Lower lobe of right lung (tissue), 2 donors: ENCODE measurements at regions not wholly inside any gene's neighbourhood (a gene's known extent, or its start where the extent isn't known, plus 50 kb on each side); places are given as distances from the start of the nearest gene placed in this dataset.
A peak's percentile ranks its signal among the peaks of the same experiment; 100 is the strongest.
"Not testable (repeated sequence)": the region's sequence is repeated elsewhere in the genome, so short reads cannot be mapped to it uniquely, and the experiment has no call there.

Source experiments
- ATAC-seq, 2 donors: fragments of 200-7000 bp; cut with Tn5 transposase; one replicate each; pipeline ENCODE4 v1.9.1; 2020 to 2022; ENCODE audit warnings: mild to moderate bottlenecking in 2 of 2, moderate library complexity in 2 of 2
- DNase-seq: peaks from one replicate; pipeline ENCODE4 v3.0.0-alpha.2; 2020
- H3K27ac ChIP-seq: fragments of 200-600 bp; one replicate; pipeline ENCODE4 v1.8.0; 2022
- H3K27me3 ChIP-seq: fragments of 200-600 bp; one replicate; pipeline ENCODE4 v1.8.0; 2022; ENCODE audit warnings: low read depth
- H3K36me3 ChIP-seq: fragments of 200-600 bp; one replicate; pipeline ENCODE4 v1.8.0; 2022; ENCODE audit warnings: mild to moderate bottlenecking
- H3K4me1 ChIP-seq: fragments of 200-600 bp; one replicate; pipeline ENCODE4 v1.8.0; 2022
- H3K4me3 ChIP-seq: fragments of 200-600 bp; one replicate; pipeline ENCODE4 v1.8.0; 2022; ENCODE audit warnings: mild to moderate bottlenecking
- H3K9me3 ChIP-seq: fragments of 200-600 bp; one replicate; pipeline ENCODE4 v1.8.0; 2022
- intact Hi-C: fragments of 100-400 bp; cut with DNase I; formaldehyde crosslinking; loops from one replicate; pipeline ENCODE4 v1.11.0; 2022
- TF ChIP-seq, protein P1 (sequence below): fragments of 200-600 bp; IDR thresholded peaks from one replicate; pipeline ENCODE4 v1.8.0; 2022; ENCODE audit warnings: antibody characterized with exemption, mild to moderate bottlenecking
- donor health status: DM: no; HTN: yes; CAD: no; lungs with severe emphysema.

DNA sequence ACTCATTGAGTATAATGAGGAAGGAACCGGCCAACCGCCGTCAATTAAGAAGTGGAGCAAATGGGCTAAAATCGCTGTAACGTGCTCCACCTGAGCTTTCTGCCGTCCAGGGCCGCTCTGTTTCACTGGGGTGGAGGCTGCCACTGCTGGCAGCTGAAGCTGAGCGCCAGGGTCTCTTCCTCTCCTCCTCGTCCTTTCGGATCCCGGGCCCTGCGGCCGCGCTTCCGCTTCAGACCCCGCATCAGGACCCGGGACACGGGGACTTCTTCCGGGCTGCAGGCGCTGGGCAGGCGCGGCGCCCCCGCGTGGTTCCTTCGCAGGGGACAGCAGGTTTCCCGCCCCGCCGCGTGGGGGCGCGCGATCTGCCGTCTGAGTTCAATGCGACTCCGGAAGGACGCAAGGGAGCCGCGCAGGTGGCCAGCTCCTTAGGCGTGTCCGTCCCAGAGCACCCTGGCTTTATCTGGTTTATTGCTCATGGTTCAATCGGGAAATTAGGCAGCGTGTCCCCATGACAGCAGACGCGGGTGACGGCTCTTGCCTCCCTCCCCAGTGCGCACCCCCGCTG, 519.8 kb downstream of the TRIML1 start:
- DNase-seq: no peak
- intact Hi-C loops: no loop called here
- H3K4me1 ChIP-seq: no peaks in the 10 kb centered on the region
- TF ChIP-seq, protein P1, sequence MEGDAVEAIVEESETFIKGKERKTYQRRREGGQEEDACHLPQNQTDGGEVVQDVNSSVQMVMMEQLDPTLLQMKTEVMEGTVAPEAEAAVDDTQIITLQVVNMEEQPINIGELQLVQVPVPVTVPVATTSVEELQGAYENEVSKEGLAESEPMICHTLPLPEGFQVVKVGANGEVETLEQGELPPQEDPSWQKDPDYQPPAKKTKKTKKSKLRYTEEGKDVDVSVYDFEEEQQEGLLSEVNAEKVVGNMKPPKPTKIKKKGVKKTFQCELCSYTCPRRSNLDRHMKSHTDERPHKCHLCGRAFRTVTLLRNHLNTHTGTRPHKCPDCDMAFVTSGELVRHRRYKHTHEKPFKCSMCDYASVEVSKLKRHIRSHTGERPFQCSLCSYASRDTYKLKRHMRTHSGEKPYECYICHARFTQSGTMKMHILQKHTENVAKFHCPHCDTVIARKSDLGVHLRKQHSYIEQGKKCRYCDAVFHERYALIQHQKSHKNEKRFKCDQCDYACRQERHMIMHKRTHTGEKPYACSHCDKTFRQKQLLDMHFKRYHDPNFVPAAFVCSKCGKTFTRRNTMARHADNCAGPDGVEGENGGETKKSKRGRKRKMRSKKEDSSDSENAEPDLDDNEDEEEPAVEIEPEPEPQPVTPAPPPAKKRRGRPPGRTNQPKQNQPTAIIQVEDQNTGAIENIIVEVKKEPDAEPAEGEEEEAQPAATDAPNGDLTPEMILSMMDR: no peak
- no peaks in the 10 kb centered on the region for H3K27me3 ChIP-seq
- H3K36me3 ChIP-seq: no peaks in the 10 kb centered on the region
- no peak overlapping the region for H3K27ac ChIP-seq
- no peak overlapping the region for H3K4me3 ChIP-seq
- no peak for ATAC-seq
- H3K9me3 ChIP-seq: no peaks in the 10 kb centered on the region

DNA sequence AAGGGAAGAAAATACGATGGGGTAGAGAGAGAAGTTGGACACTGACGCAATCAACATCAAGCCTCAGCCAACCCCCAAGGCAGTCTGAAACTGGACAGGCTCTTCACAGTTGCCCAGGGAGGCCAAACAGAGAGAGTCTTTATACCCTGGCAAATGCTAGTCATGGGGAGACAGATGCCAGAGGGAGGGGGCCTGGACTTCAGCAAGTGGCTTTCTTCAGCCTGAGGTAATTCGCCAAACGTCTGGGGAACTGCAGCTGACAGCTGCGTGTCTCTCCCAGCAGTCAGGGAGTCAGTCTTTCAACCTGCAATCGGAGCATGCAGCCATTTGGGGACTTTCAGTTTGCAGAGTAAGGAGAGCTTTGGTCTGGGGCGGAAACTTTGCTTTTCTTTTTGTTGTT, 521.6 kb downstream of the TRIML1 start:
- H3K36me3 ChIP-seq: no peaks in the 10 kb centered on the region
- no peaks in the 10 kb centered on the region for H3K4me1 ChIP-seq
- H3K27me3 ChIP-seq: no peaks in the 10 kb centered on the region
- TF ChIP-seq, protein P1: no peak
- no peak for DNase-seq
- no peaks in the 10 kb centered on the region for H3K9me3 ChIP-seq
- no peak overlapping the region for H3K27ac ChIP-seq
- intact Hi-C loops: no loop called here
- ATAC-seq: no peak
- no peak overlapping the region for H3K4me3 ChIP-seq

DNA sequence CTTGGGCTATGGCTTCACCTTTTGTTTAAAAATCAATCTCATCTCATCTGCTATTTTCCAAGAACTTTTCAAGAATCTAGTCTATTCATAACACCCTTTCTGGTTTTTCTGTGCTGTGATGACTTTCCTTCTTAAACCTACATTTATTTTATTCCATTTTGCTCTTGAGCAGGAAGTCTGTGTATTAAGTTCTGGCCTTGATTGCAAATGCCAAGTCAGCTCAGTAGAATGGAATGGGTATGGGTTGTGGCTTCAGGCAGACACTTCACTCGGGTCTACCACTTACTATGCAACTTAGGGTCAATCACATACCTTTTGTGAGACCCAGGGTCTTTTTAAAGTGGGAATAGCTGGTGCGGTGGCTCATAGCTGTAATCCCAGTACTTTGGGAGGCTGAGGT, 522.3 kb downstream of the TRIML1 start:
- no peaks in the 10 kb centered on the region for H3K9me3 ChIP-seq
- intact Hi-C loops: no loop called here
- TF ChIP-seq, protein P1: no peak

DNA sequence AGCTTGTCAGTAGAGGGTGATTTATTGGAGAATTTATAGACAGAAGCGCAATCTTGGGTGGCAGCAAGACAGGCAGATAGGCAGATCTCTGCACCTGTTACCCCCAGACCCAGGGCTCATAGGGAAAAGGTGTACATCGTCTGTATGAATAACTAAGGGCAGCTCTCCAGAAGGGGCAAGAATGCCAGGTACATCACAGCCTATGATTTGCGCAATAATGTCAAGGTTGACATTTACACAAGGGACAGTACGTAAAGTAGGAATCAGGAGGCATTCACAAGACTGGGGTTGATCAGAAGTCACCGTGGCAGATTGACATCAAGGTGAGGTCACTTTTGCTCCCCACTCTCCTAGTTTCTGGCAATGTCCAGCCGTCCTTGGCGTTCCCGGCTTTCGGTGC, 524.1 kb downstream of the TRIML1 start:
- H3K9me3 ChIP-seq: no peaks in the 10 kb centered on the region
- DNase-seq: no peak
- TF ChIP-seq, protein P1: no peak
- no peak overlapping the region for H3K27ac ChIP-seq
- no peaks in the 10 kb centered on the region for H3K4me1 ChIP-seq
- no peak overlapping the region for H3K4me3 ChIP-seq
- intact Hi-C loops: no loop called here
- H3K27me3 ChIP-seq: no peaks in the 10 kb centered on the region
- no peaks in the 10 kb centered on the region for H3K36me3 ChIP-seq
- ATAC-seq: no peak

More for the DNA sequence above, 522.3 kb downstream of the TRIML1 start:
- no peaks in the 10 kb centered on the region for H3K27me3 ChIP-seq
- H3K27ac ChIP-seq: no peak overlapping the region
- DNase-seq: no peak
- no peak for ATAC-seq
- no peaks in the 10 kb centered on the region for H3K36me3 ChIP-seq
- H3K4me1 ChIP-seq: no peaks in the 10 kb centered on the region
- H3K4me3 ChIP-seq: no peak overlapping the region

DNA sequence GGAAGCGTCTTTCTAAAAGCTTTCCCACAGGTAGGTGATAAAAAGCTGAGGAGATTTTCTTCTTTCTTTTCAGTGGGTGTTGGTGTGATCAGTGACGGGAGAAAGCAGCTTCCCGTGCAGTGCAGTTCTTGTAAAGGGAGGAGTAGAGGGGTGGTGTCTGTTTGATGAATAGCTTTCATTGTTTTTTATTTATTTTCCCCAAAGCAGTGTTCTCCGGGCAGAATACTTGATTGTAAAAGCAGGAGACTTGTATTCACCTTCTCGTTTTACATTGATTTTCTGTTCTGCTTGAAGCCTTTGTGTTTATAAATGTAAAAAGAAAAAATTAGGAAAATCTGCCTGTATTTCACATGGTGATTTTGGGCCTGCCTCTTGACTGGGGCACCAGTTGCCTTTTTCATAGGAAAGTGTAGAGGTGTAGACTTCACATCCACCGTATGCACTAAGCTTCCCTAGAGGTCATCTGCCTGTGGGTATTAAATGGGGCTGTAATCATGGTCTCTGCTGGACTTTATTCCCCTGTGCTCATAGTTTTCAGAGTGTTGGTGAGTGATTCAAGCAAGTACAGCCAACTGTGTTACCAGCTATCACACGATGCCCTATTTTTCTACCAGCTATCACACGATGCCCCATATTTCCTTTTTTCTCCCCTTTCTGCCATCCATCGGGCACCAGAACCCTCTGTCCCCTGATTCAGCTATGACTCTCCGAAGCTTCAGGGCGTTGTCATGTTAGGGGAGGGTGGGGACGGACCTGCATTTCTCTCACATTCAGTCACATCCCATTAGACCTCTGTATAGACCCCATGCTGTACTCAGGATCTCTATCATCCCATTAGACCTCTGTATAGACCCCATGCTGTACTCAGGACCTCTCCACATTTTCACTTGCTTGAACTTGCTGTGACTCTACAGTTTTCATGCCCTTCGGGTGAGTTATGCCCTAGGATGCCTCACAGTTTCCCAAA, 526.5 kb downstream of the TRIML1 start:
- Histone ChIP-seq H3K9me3 (no peaks in the 10 kb centered on the region), H3K27me3 (no peaks in the 10 kb centered on the region), H3K4me1 (no peaks in the 10 kb centered on the region), H3K36me3 (no peaks in the 10 kb centered on the region), H3K4me3 (no peak overlapping the region), H3K27ac (no peak overlapping the region)
- intact Hi-C loops: no loop called here
- peak in 1 of 2 donors; percentile 27 for ATAC-seq
- DNase-seq: no peak
- TF ChIP-seq, protein P1: no peak

DNA sequence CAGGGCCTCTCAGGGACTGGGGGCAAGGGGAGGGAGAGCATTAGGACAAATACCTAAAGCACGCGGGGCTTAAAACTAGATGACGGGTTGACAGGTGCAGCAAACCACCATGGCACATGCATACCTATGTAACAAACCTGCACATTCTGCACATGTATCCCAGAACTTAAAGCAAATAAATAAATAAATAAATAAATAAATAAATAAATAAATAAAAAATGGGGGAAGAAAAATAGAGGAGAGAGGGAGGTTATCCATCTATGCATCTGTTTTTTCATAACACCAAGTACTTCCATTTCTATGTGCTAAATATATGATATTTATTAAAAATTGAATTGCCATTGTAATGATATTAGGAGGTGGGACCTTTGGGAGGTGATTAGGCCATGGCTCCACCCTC, 539.5 kb downstream of the TRIML1 start:
- intact Hi-C loops, H3K27ac ChIP-seq, DNase-seq, H3K36me3 ChIP-seq, H3K4me3 ChIP-seq, H3K4me1 ChIP-seq, H3K27me3 ChIP-seq, ATAC-seq, H3K9me3 ChIP-seq: not testable (repeated sequence)
